ENCODE measurements at regions not wholly inside any gene's neighbourhood (a gene's known extent, or its start where the extent isn't known, plus 50 kb on each side); places are given as distances from the start of the nearest gene placed in this dataset.

DNA sequence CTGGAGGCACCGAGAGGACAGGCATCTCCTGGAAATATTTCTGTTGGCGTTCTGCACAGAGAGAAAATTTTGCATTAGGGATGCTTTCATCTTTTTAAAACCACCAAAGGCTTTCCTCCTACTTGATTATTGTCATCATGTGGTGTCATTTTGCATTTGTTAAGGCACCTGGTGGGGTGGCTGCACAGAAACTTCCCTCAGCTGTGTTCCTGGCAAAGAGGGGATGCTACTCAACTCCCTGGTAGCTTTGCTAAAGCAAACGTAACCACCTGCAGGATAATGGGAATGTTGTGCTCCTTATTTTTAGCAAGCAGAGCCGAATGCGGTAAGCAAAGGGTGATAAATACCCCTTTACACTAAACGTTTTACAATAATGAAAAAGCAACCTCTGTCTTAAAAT is 229.8 kb downstream of the STIM2 start:
- H3K27me3 ChIP-seq (ENCODE audit: control insufficient read depth, insufficient read depth, low read length): peaks cover 2% of the 10 kb centered on the region
- no peak overlapping the region for H3K27ac ChIP-seq (ENCODE audit: low read depth, low read length)
- DNase-seq (ENCODE audit: low read depth in 4 of 6, low spot score in 6 of 6): peak in 1 of 6 donors; percentile 61
- peaks cover 15% of the 10 kb centered on the region for H3K4me1 ChIP-seq (ENCODE audit: control insufficient read depth, insufficient read depth, low read length)
- no peaks in the 10 kb centered on the region for H3K9me3 ChIP-seq (ENCODE audit: control insufficient read depth, insufficient read depth, low read length)
- no CpG with 5 or more reads among the region's 6 CpGs for WGBS (ENCODE audit: insufficient coverage)
- no peaks in the 10 kb centered on the region for H3K36me3 ChIP-seq (ENCODE audit: control insufficient read depth, insufficient read depth, low read length)
- H3K4me3 ChIP-seq (ENCODE audit: low read depth, low read length): no peak overlapping the region

GRCh38 chr4:27094224-27094623 is 233.6 kb downstream of the STIM2 start:
- H3K27me3 ChIP-seq (ENCODE audit: control insufficient read depth, insufficient read depth, low read length): no peaks in the 10 kb centered on the region
- H3K36me3 ChIP-seq (ENCODE audit: control insufficient read depth, insufficient read depth, low read length): no peaks in the 10 kb centered on the region
- DNase-seq (ENCODE audit: low read depth in 4 of 6, low spot score in 6 of 6): no peak
- no peak overlapping the region for H3K27ac ChIP-seq (ENCODE audit: low read depth, low read length)
- H3K4me3 ChIP-seq (ENCODE audit: low read depth, low read length): no peak overlapping the region
- H3K4me1 ChIP-seq (ENCODE audit: control insufficient read depth, insufficient read depth, low read length): peaks cover 15% of the 10 kb centered on the region
- no peaks in the 10 kb centered on the region for H3K9me3 ChIP-seq (ENCODE audit: control insufficient read depth, insufficient read depth, low read length)
- WGBS (ENCODE audit: insufficient coverage): 98% methylated on average over 5 of the region's 6 CpGs

- H3K4me3 ChIP-seq (ENCODE audit: low read depth, low read length): no peak overlapping the region
- H3K36me3 ChIP-seq (ENCODE audit: control insufficient read depth, insufficient read depth, low read length): no peaks in the 10 kb centered on the region
- WGBS (ENCODE audit: insufficient coverage): 13% methylated on average over 2 of the region's 2 CpGs
- H3K9me3 ChIP-seq (ENCODE audit: control insufficient read depth, insufficient read depth, low read length): no peaks in the 10 kb centered on the region
- peak in 2 of 6 donors; percentile 45 to 46 for DNase-seq (ENCODE audit: low read depth in 4 of 6, low spot score in 6 of 6)
- peaks cover 15% of the 10 kb centered on the region for H3K4me1 ChIP-seq (ENCODE audit: control insufficient read depth, insufficient read depth, low read length)
- H3K27me3 ChIP-seq (ENCODE audit: control insufficient read depth, insufficient read depth, low read length): no peaks in the 10 kb centered on the region
- H3K27ac ChIP-seq (ENCODE audit: low read depth, low read length): no peak overlapping the region
Observed at GRCh38 chr4:27094783-27095182, 234.1 kb downstream of the STIM2 start.

DNA sequence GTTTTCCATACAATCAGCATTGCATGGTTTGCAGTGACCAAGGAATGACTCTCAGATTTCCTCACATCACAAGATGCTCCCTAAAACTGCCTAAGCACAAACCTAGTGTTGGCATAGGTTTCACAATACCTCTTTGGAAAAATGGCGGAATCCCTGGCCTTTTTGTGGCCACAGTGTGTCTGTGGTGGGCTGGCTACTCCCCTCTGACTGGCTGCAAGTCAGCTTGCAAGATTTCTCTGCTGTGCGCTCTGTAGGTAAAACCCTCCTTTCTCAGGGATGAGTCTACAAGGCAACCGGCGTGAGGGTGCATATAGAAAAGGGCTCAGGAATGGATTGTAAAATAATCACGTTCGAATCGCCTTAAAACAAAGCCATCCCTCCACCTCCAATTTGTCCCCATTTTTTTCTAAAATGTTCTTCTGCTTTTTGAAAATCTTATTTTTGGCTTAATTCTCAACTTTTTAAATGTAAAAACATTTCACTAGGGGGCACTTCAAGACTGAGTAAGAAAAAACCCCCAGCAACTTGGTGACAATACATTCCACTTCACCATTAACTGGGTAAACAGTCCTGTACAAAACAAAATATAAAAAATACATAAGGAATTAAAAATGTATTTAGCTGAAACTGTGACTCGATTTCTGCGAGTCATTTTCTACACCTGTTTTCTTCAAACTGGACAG is 235.6 kb downstream of the STIM2 start:
- 100% methylated on average over 1 of the region's 9 CpGs for WGBS (ENCODE audit: insufficient coverage)
- peaks cover 3% of the 10 kb centered on the region for H3K27me3 ChIP-seq (ENCODE audit: control insufficient read depth, insufficient read depth, low read length)
- no peak overlapping the region for H3K27ac ChIP-seq (ENCODE audit: low read depth, low read length)
- DNase-seq (ENCODE audit: low read depth in 4 of 6, low spot score in 6 of 6): peak in 1 of 6 donors; percentile 79
- H3K36me3 ChIP-seq (ENCODE audit: control insufficient read depth, insufficient read depth, low read length): no peaks in the 10 kb centered on the region
- H3K4me3 ChIP-seq (ENCODE audit: low read depth, low read length): no peak overlapping the region
- no peaks in the 10 kb centered on the region for H3K9me3 ChIP-seq (ENCODE audit: control insufficient read depth, insufficient read depth, low read length)
- peaks cover 12% of the 10 kb centered on the region for H3K4me1 ChIP-seq (ENCODE audit: control insufficient read depth, insufficient read depth, low read length)

GRCh38 chr4:27098034-27098433 is 237.4 kb downstream of the STIM2 start:
- WGBS (ENCODE audit: insufficient coverage): no CpG with 5 or more reads among the region's 1 CpG
- DNase-seq (ENCODE audit: low read depth in 4 of 6, low spot score in 6 of 6): no peak
- Histone ChIP-seq H3K4me1 (ENCODE audit: control insufficient read depth, insufficient read depth, low read length) (peaks cover 9% of the 10 kb centered on the region), H3K36me3 (ENCODE audit: control insufficient read depth, insufficient read depth, low read length) (no peaks in the 10 kb centered on the region), H3K9me3 (ENCODE audit: control insufficient read depth, insufficient read depth, low read length) (no peaks in the 10 kb centered on the region), H3K4me3 (ENCODE audit: low read depth, low read length) (no peak overlapping the region), H3K27ac (ENCODE audit: low read depth, low read length) (no peak overlapping the region), H3K27me3 (ENCODE audit: control insufficient read depth, insufficient read depth, low read length) (peaks cover 3% of the 10 kb centered on the region)

DNA sequence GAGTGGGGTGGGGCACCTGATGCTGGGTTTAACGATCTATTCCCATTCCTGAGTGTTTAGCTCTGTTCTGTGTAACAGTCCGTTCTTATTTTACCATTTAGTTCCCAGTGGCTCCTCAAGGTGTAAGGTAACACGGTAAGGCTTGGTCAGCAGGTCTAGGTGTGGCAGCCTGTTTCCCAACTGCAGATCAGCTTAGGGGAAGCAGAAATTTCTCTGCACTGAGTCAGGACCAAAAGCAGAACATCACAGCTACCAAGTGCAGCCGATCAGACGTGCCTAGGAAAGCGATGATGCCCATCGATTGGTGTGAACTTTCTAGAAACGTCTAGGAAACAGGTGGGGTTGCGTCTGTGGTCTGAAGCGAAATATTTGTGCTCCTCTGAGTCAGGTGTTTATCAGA is 240.1 kb downstream of the STIM2 start:
- WGBS (ENCODE audit: insufficient coverage): 88% methylated on average over 6 of the region's 10 CpGs
- Histone ChIP-seq H3K27me3 (ENCODE audit: control insufficient read depth, insufficient read depth, low read length) (peaks cover 3% of the 10 kb centered on the region), H3K4me3 (ENCODE audit: low read depth, low read length) (no peak overlapping the region), H3K9me3 (ENCODE audit: control insufficient read depth, insufficient read depth, low read length) (no peaks in the 10 kb centered on the region), H3K36me3 (ENCODE audit: control insufficient read depth, insufficient read depth, low read length) (no peaks in the 10 kb centered on the region), H3K27ac (ENCODE audit: low read depth, low read length) (no peak overlapping the region), H3K4me1 (ENCODE audit: control insufficient read depth, insufficient read depth, low read length) (peaks cover 9% of the 10 kb centered on the region)
- no peak for DNase-seq (ENCODE audit: low read depth in 4 of 6, low spot score in 6 of 6)

DNA sequence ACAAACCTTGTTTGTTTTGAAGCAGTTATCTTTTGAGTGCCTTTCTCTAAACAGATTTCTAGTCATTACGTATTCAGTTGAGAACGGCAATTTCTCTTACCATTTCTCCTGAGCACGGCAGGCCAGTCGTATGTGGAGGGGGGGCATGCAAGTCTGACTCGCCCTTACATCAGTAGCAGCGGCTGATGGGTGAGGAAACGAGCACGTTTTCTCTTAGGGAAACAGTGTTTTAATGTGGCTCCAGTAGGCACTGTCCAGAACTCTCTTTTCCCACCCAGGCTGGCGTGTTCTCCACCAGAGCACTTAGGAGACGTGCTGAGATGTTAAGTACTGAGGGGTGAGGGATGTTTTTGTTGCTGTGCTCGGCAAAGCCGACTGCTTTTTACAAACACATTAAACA is 240.5 kb downstream of the STIM2 start:
- H3K9me3 ChIP-seq (ENCODE audit: control insufficient read depth, insufficient read depth, low read length): no peaks in the 10 kb centered on the region
- H3K4me1 ChIP-seq (ENCODE audit: control insufficient read depth, insufficient read depth, low read length): peaks cover 9% of the 10 kb centered on the region
- H3K27ac ChIP-seq (ENCODE audit: low read depth, low read length): no peak overlapping the region
- WGBS (ENCODE audit: insufficient coverage): no CpG with 5 or more reads among the region's 12 CpGs
- peak in 2 of 6 donors; percentile 32 to 53 for DNase-seq (ENCODE audit: low read depth in 4 of 6, low spot score in 6 of 6)
- H3K4me3 ChIP-seq (ENCODE audit: low read depth, low read length): no peak overlapping the region
- H3K36me3 ChIP-seq (ENCODE audit: control insufficient read depth, insufficient read depth, low read length): no peaks in the 10 kb centered on the region
- peaks cover 3% of the 10 kb centered on the region for H3K27me3 ChIP-seq (ENCODE audit: control insufficient read depth, insufficient read depth, low read length)

GRCh38 chr4:27101561-27101960 is 240.9 kb downstream of the STIM2 start:
- H3K4me1 ChIP-seq (ENCODE audit: control insufficient read depth, insufficient read depth, low read length): peaks cover 9% of the 10 kb centered on the region
- no peak overlapping the region for H3K4me3 ChIP-seq (ENCODE audit: low read depth, low read length)
- 29% methylated on average over 2 of the region's 7 CpGs for WGBS (ENCODE audit: insufficient coverage)
- H3K27ac ChIP-seq (ENCODE audit: low read depth, low read length): no peak overlapping the region
- H3K27me3 ChIP-seq (ENCODE audit: control insufficient read depth, insufficient read depth, low read length): peaks cover 3% of the 10 kb centered on the region
- H3K9me3 ChIP-seq (ENCODE audit: control insufficient read depth, insufficient read depth, low read length): no peaks in the 10 kb centered on the region
- no peaks in the 10 kb centered on the region for H3K36me3 ChIP-seq (ENCODE audit: control insufficient read depth, insufficient read depth, low read length)
- DNase-seq (ENCODE audit: low read depth in 4 of 6, low spot score in 6 of 6): peak in 1 of 6 donors; percentile 30

GRCh38 chr4:27111627-27112026 is 251.0 kb downstream of the STIM2 start:
- no peaks in the 10 kb centered on the region for H3K27me3 ChIP-seq (ENCODE audit: control insufficient read depth, insufficient read depth, low read length)
- DNase-seq (ENCODE audit: low read depth in 4 of 6, low spot score in 6 of 6): no peak

DNA sequence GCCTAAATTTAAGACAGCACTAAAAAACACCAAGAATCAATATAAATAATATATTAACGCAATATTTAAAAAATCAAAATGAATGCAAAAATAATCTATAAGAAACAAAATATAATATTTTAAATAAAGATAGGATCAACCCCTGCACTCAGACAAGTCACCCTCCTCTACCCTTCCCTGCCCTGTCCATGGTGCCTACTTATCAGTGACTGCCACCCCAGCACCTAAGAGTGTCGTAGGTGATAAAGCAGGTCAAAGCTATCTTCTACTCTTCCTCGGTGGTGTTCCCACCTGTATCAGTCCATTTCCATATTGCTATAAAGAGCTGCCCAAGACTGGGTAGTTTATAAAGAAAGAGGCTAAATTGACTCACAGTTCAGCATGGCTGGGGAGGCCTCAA is 251.9 kb downstream of the STIM2 start:
- H3K4me1 ChIP-seq (ENCODE audit: control insufficient read depth, insufficient read depth, low read length): peaks cover 3% of the 10 kb centered on the region
- no peak for DNase-seq (ENCODE audit: low read depth in 4 of 6, low spot score in 6 of 6)
- no peaks in the 10 kb centered on the region for H3K36me3 ChIP-seq (ENCODE audit: control insufficient read depth, insufficient read depth, low read length)
- H3K9me3 ChIP-seq (ENCODE audit: control insufficient read depth, insufficient read depth, low read length): no peaks in the 10 kb centered on the region
- H3K4me3 ChIP-seq (ENCODE audit: low read depth, low read length): no peak overlapping the region
- H3K27ac ChIP-seq (ENCODE audit: low read depth, low read length): no peak overlapping the region
- H3K27me3 ChIP-seq (ENCODE audit: control insufficient read depth, insufficient read depth, low read length): no peaks in the 10 kb centered on the region
- no CpG with 5 or more reads among the region's 3 CpGs for WGBS (ENCODE audit: insufficient coverage)

More at GRCh38 chr4:27111627-27112026, 251.0 kb downstream of the STIM2 start:
- peaks cover 3% of the 10 kb centered on the region for H3K4me1 ChIP-seq (ENCODE audit: control insufficient read depth, insufficient read depth, low read length)
- H3K9me3 ChIP-seq (ENCODE audit: control insufficient read depth, insufficient read depth, low read length): no peaks in the 10 kb centered on the region
- H3K27ac ChIP-seq (ENCODE audit: low read depth, low read length): no peak overlapping the region
- no peaks in the 10 kb centered on the region for H3K36me3 ChIP-seq (ENCODE audit: control insufficient read depth, insufficient read depth, low read length)
- H3K4me3 ChIP-seq (ENCODE audit: low read depth, low read length): no peak overlapping the region
- no CpG with 5 or more reads among the region's 3 CpGs for WGBS (ENCODE audit: insufficient coverage)

Measured in spinal cord (tissue), 9 donors.